Endothelial cell of umbilical vein (primary cell): ENCODE measurements at regions not wholly inside any gene's neighbourhood (a gene's known extent, or its start where the extent isn't known, plus 50 kb on each side); places are given as distances from the start of the nearest gene placed in this dataset.

Experiments
- EZH2 ChIP-seq: IDR thresholded peaks from 2 replicates; pipeline ENCODE4 v1.6.1; 2012; ENCODE audit warnings: borderline replicate concordance, low read depth, mild to moderate bottlenecking, moderate library complexity, low read length, inconsistent platforms; ENCODE audit not compliant: severe bottlenecking
- JUN ChIP-seq: IDR thresholded peaks from 2 replicates; pipeline ENCODE4 v1.6.1; 2011; ENCODE audit warnings: borderline replicate concordance, low read depth; ENCODE audit not compliant: insufficient read length, insufficient read depth
- POLR2A ChIP-seq: IDR thresholded peaks from 2 replicates; pipeline ENCODE4 v1.6.1; 2012; ENCODE audit warnings: low read depth, mild to moderate bottlenecking, control low read depth, low read length
- POLR2AphosphoS5 ChIP-seq: IDR thresholded peaks from 2 replicates; pipeline ENCODE4 v1.6.1; 2012; ENCODE audit warnings: low read depth, mild to moderate bottlenecking, control low read depth, low read length, moderate library complexity; ENCODE audit not compliant: insufficient read depth
- TF ChIP-seq, protein P1 (sequence below), 2 donors: IDR thresholded peaks; 1 replicate in 1 of 2; 2 replicates in 1 of 2; pipeline ENCODE4 v1.5.1; 2011; ENCODE audit warnings: low read length in 2 of 2, mild to moderate bottlenecking in 2 of 2, moderate library complexity in 2 of 2, control low read depth in 1 of 2, inconsistent platforms in 1 of 2, low read depth in 1 of 2; ENCODE audit not compliant: insufficient read depth in 1 of 2; ENCODE audit errors: extremely low read depth in 1 of 2

DNA sequence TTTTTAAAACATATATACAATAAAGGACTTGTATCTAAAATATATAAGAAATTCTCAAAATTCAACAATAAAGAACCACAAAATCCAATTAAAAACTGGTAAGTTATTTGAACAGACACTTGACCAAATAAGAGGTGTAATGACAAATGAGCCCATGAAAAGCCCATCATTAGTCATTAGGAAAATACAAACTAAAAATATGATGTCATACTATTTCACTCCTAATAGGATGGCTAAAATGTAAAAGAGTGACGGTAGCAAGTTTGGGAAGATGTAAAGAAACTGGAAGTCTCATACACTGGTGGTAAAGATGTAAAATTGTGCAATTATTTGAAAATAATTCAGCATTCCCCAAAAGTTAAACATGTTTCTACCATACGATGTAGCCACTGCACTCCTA lies 1095.3 kb upstream of the CDH8 start:
- TF ChIP-seq JUN: no peak
- TF ChIP-seq, protein P1, sequence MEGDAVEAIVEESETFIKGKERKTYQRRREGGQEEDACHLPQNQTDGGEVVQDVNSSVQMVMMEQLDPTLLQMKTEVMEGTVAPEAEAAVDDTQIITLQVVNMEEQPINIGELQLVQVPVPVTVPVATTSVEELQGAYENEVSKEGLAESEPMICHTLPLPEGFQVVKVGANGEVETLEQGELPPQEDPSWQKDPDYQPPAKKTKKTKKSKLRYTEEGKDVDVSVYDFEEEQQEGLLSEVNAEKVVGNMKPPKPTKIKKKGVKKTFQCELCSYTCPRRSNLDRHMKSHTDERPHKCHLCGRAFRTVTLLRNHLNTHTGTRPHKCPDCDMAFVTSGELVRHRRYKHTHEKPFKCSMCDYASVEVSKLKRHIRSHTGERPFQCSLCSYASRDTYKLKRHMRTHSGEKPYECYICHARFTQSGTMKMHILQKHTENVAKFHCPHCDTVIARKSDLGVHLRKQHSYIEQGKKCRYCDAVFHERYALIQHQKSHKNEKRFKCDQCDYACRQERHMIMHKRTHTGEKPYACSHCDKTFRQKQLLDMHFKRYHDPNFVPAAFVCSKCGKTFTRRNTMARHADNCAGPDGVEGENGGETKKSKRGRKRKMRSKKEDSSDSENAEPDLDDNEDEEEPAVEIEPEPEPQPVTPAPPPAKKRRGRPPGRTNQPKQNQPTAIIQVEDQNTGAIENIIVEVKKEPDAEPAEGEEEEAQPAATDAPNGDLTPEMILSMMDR (IDR thresholded peaks at IDR 0.05; ENCODE audit: extremely low read depth in 1 of 2, insufficient read depth in 1 of 2, low read depth in 1 of 2, low read length in 2 of 2): no peak
- no peak for TF ChIP-seq POLR2A
- TF ChIP-seq POLR2AphosphoS5: no peak
- no peak for TF ChIP-seq EZH2
